Activated CD8-positive, alpha-beta T cell treated with anti-CD3 and anti-CD28 coated beads for 36 hours (primary cell): ENCODE measurements at regions not wholly inside any gene's neighbourhood (a gene's known extent, or its start where the extent isn't known, plus 50 kb on each side); places are given as distances from the start of the nearest gene placed in this dataset.

Source experiments
- ATAC-seq: fragments of 200-7000 bp; cut with Tn5 transposase; one replicate; pipeline ENCODE4 v1.10.0; 2021; ENCODE audit warnings: mild to moderate bottlenecking, moderate library complexity
- CTCF ChIA-PET: fragments of 350-600 bp; sonication (Branson Sonifier 250); formaldehyde crosslinking; loops from one replicate; lab custom pipeline; 2021; ENCODE audit warnings: antibody characterized with exemption; lab: Charles Lee
- POLR2A ChIA-PET: fragments of 350-600 bp; sonication (Branson Sonifier 250); formaldehyde crosslinking; loops from one replicate; lab custom pipeline; 2021; ENCODE audit warnings: antibody characterized with exemption; lab: Charles Lee
- DNase-seq: peaks from one replicate; pipeline ENCODE4 v3.0.0-alpha.2; 2020
- H3K27ac Mint-ChIP-seq: one replicate; pipeline ENCODE4 v1.8.0; 2021; ENCODE audit warnings: mild to moderate bottlenecking, mixed read lengths
- H3K27me3 Mint-ChIP-seq: one replicate; pipeline ENCODE4 v1.8.0; 2021; ENCODE audit warnings: mixed read lengths
- H3K36me3 Mint-ChIP-seq: one replicate; pipeline ENCODE4 v1.8.0; 2021; ENCODE audit warnings: low read depth, mixed read lengths
- H3K4me1 Mint-ChIP-seq: one replicate; pipeline ENCODE4 v1.8.0; 2021; ENCODE audit warnings: low read depth, mixed read lengths
- H3K4me3 Mint-ChIP-seq: one replicate; pipeline ENCODE4 v1.8.0; 2021; ENCODE audit warnings: mild to moderate bottlenecking, moderate library complexity, mixed read lengths
- H3K9me3 Mint-ChIP-seq: one replicate; pipeline ENCODE4 v1.8.0; 2021; ENCODE audit warnings: mixed read lengths
- intact Hi-C: fragments of 100-400 bp; cut with micrococcal nuclease; formaldehyde crosslinking; loops from one replicate; pipeline ENCODE4 v1.10.0; 2022
- TF ChIP-seq, protein P1 (sequence below): fragments of 200-600 bp; IDR thresholded peaks from one replicate; pipeline ENCODE4 v1.8.0; 2022; ENCODE audit warnings: antibody characterized with exemption, mild to moderate bottlenecking

DNA sequence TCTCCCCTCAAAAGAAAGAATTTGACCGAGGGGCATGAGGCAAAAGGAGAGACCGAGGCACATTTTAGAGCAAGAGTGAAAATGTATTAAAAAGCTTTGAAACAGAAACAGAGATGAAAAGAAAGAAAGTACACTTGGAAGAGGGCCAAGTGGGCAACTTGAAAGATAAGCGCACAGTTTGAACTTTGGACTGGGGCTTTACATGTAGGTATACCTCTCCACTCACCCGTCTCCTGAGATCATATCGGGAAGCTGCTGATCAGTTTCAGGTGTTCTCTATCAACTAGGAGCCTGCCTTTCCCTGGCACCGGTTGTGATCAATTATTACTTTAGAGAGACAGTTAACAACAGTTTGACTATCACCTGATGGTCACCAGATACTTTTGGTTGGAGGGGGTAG is 2666.5 kb downstream of the ARAP2 start:
- intact Hi-C loops: no loop called here
- TF ChIP-seq, protein P1, sequence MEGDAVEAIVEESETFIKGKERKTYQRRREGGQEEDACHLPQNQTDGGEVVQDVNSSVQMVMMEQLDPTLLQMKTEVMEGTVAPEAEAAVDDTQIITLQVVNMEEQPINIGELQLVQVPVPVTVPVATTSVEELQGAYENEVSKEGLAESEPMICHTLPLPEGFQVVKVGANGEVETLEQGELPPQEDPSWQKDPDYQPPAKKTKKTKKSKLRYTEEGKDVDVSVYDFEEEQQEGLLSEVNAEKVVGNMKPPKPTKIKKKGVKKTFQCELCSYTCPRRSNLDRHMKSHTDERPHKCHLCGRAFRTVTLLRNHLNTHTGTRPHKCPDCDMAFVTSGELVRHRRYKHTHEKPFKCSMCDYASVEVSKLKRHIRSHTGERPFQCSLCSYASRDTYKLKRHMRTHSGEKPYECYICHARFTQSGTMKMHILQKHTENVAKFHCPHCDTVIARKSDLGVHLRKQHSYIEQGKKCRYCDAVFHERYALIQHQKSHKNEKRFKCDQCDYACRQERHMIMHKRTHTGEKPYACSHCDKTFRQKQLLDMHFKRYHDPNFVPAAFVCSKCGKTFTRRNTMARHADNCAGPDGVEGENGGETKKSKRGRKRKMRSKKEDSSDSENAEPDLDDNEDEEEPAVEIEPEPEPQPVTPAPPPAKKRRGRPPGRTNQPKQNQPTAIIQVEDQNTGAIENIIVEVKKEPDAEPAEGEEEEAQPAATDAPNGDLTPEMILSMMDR: no peak
- POLR2A ChIA-PET: no interaction called here
- no peaks in the 10 kb centered on the region for H3K27me3 Mint-ChIP-seq
- no peak for ATAC-seq
- no peaks in the 10 kb centered on the region for H3K4me1 Mint-ChIP-seq
- H3K27ac Mint-ChIP-seq: no peak overlapping the region
- peaks cover 20% of the 10 kb centered on the region for H3K9me3 Mint-ChIP-seq
- no peak overlapping the region for H3K4me3 Mint-ChIP-seq
- DNase-seq: no peak
- no peaks in the 10 kb centered on the region for H3K36me3 Mint-ChIP-seq
- CTCF ChIA-PET: no interaction called here

DNA sequence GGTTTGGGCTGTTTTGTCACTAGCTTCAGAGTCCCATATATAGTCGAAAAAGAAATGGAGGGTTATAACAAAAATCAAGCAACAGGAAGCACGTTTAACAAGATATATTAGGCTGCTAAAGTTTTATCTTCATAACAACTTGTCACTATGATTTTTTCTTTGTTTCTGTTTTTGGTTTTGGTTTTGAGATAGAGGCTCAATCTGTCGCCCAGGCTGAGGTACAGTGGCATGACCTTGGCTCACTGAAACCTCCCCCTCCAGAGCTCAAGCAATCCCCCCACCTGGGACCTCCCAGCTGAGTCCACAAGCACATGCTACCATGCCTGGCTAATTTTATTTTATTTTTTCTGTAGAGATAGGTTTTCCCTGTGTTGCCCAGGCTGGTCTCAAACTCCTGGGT is 2664.4 kb downstream of the ARAP2 start:
- Mint-ChIP-seq H3K4me1 (no peaks in the 10 kb centered on the region), H3K27me3 (no peaks in the 10 kb centered on the region), H3K4me3 (no peak overlapping the region), H3K9me3 (peaks cover 17% of the 10 kb centered on the region), H3K36me3 (no peaks in the 10 kb centered on the region), H3K27ac (no peak overlapping the region)
- intact Hi-C loops: no loop called here
- POLR2A ChIA-PET: no interaction called here
- DNase-seq (no peak), ATAC-seq (no peak)
- CTCF ChIA-PET: no interaction called here
- TF ChIP-seq, protein P1: no peak

DNA sequence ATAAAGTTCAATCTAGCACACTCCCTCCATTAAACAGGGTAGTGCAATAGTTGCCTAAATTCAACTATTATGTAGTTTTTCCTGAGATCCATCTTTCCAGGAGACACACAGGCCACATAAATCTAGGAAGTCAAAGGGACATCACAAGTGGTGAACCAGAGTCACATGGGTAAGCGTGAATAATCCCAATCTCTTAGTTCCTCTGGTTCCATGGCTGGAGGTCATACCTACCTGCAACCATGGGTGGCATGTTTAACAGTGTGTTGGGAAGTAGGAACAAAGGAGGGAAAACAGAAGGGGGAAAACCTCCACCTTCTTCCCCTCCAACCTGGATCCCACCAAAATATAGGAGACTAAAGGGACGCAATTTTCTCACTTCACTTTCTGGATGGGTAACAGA is 2651.6 kb downstream of the ARAP2 start:
- H3K27me3 Mint-ChIP-seq: no peaks in the 10 kb centered on the region
- no peaks in the 10 kb centered on the region for H3K36me3 Mint-ChIP-seq
- TF ChIP-seq, protein P1: no peak
- intact Hi-C loops: no loop called here
- ATAC-seq: no peak
- ChIA-PET POLR2A (no interaction called here), CTCF (no interaction called here)
- DNase-seq: no peak
- no peaks in the 10 kb centered on the region for H3K4me1 Mint-ChIP-seq
- no peak overlapping the region for H3K27ac Mint-ChIP-seq
- peaks cover 34% of the 10 kb centered on the region for H3K9me3 Mint-ChIP-seq
- no peak overlapping the region for H3K4me3 Mint-ChIP-seq

DNA sequence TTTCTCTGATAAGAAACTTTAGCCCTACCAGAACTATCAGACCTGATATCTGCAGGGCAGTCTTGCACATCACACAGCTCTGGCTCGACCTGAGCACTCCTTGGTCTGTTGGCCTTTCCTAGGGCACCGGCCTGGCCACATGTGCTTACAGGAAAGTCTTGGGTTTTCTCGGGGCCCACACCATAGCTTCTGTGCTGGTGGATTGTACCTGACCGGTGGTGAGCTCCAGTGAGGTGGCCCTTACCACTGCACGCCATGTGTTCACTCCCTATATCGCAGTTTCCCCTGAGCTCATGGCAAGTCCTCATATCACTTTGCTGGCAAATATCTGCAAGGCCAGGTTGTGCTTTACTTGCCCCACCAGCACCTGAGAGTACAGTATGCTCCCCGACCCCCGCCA is 2637.4 kb downstream of the ARAP2 start:
- Mint-ChIP-seq H3K27me3 (no peaks in the 10 kb centered on the region), H3K4me3 (no peak overlapping the region), H3K9me3 (peaks cover 19% of the 10 kb centered on the region), H3K4me1 (no peaks in the 10 kb centered on the region), H3K36me3 (no peaks in the 10 kb centered on the region), H3K27ac (no peak overlapping the region)
- CTCF ChIA-PET: no interaction called here
- DNase-seq (no peak), ATAC-seq (no peak)
- POLR2A ChIA-PET: no interaction called here
- intact Hi-C loops: no loop called here
- TF ChIP-seq, protein P1: no peak

DNA sequence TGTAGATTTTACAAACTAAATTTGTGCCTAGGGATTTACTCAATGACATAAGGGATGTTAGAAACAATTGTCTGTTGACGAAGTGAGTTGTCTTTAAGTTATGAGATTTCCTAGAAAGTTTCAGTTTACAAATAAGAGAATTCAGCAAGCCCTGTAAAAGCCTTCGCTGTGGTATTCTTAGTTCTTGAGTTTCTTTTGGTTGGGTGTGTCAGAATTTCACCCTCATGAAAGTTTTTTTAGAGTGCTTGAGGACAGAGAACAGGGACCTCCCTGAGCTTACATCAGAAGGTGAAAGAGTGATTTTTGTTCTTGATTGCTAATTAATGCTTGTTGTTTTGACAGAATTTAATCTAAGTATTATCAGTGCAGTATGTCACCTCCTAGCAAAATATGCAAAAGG is 2628.2 kb downstream of the ARAP2 start:
- ATAC-seq (no peak), DNase-seq (no peak)
- Mint-ChIP-seq H3K9me3 (peaks cover 10% of the 10 kb centered on the region), H3K27ac (no peak overlapping the region), H3K27me3 (no peaks in the 10 kb centered on the region), H3K4me3 (no peak overlapping the region), H3K36me3 (no peaks in the 10 kb centered on the region), H3K4me1 (no peaks in the 10 kb centered on the region)
- intact Hi-C loops: no loop called here
- TF ChIP-seq, protein P1: no peak
- POLR2A ChIA-PET: no interaction called here
- CTCF ChIA-PET: no interaction called here
